ENCODE measurements at regions not wholly inside any gene's neighbourhood (a gene's known extent, or its start where the extent isn't known, plus 50 kb on each side); places are given as distances from the start of the nearest gene placed in this dataset.
A peak's percentile ranks its signal among the peaks of the same experiment; 100 is the strongest.

DNA sequence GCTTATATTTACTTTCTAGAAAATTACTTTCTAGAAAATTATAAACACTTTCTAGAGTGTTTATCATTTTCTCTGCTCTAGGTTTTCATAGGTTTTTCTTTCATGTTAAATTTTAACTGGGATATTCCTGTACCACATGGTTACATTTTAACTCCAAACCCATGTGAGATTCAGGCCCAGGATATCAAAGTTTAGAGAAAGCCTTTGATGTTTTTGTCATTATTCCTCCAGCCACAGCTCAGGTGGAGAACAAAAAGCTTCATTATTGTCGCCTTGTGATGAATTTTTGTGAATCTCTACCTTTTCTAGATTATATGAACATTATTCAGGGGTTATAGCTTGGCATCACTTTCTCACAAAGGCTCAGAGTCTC is 816.0 kb downstream of the SQOR start:
- no peak for ATAC-seq
- H3K27me3 Mint-ChIP-seq, result no peaks in the 10 kb centered on the region
- no peaks in the 10 kb centered on the region for H3K36me3 Mint-ChIP-seq (ENCODE audit: low read depth)
- no peaks in the 10 kb centered on the region for H3K4me1 Mint-ChIP-seq
- H3K9me3 Mint-ChIP-seq, result peaks cover 4% of the 10 kb centered on the region
- H3K27ac Mint-ChIP-seq, result no peak overlapping the region
- DNase-seq, result no peak
- H3K4me3 Mint-ChIP-seq, result no peak overlapping the region

DNA sequence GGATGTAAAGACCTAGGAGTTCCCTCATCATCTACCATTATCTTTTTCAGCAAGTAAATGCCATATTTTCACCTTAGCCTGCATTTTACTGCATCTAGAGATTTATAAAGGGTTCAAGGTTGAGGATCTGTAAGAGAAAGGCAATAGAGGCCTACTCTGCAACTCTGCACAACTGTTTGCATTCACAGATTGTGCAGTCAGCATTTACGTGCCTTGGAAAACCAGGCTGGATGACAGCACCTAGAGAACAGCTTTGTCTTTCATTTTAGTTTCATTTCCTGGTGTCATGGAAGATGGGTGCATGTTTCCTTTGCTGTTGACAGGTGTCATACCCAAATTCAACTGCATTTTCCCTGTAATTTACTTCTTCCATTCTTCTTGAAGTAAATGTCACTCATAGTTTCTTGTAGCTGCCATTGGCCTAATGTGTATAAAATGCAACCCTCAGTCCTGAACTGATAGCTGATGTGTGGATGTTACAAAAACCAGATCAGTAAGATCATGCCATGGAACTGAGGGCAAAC is 817.5 kb downstream of the SQOR start:
- ATAC-seq, result no peak
- no peak overlapping the region for H3K27ac Mint-ChIP-seq
- no peaks in the 10 kb centered on the region for H3K27me3 Mint-ChIP-seq
- H3K4me3 Mint-ChIP-seq, result no peak overlapping the region
- DNase-seq, result no peak
- peaks cover 4% of the 10 kb centered on the region for H3K9me3 Mint-ChIP-seq
- no peaks in the 10 kb centered on the region for H3K36me3 Mint-ChIP-seq (ENCODE audit: low read depth)
- no peaks in the 10 kb centered on the region for H3K4me1 Mint-ChIP-seq

DNA sequence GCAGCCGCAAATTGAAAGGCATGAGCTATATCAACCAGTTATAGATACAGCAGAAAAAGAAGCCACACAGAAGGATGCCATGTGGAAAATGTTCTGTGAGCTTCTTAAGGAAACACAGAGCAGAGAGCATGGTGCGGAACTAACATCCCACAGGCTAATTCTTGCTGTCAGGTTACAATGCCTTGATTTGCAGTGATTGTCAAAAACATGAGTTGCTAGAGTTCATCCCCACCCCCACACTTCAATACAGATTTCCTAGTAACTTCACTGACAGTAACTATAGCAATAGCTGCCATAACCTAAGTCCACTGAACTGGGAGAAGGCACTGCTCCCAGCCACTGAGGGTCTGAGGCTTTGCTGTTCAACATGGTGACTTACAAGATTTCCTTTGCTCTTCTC is 821.6 kb downstream of the SQOR start:
- Mint-ChIP-seq H3K4me1 (no peaks in the 10 kb centered on the region), H3K27me3 (no peaks in the 10 kb centered on the region), H3K4me3 (no peak overlapping the region), H3K9me3 (no peaks in the 10 kb centered on the region), H3K36me3 (ENCODE audit: low read depth) (no peaks in the 10 kb centered on the region), H3K27ac (no peak overlapping the region)
- ATAC-seq, result no peak
- DNase-seq, result no peak

DNA sequence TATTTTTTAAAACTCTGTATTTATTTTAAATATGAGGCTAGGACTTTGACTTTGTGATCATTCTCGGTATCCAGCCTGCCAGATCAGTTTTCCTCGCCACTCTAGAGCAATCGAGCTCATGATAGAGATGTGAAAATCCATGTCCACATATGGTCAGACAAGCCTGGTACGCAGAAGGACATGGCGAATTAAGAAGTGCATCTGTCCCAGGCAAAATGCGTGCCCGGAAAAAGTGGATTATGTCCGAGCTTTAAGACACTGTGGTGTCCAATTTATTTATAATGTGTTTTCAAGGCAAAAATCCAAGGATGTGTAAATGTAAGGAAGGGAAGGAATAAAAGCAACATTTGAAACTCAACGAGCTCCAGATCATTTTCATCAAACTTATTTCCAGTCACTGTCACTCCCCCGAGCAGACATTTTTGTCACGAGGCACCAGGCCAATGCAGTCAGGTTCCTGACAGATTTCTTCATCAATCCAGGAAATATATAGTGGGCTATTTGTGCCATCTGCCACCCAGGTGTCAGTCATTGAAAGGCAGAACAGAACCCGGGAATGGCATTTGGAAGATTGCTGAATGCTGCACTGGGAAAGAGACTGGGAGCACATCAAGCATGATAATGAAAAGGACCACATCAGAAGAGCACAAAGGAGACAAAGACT is 825.7 kb downstream of the SQOR start:
- peaks cover 4% of the 10 kb centered on the region for H3K9me3 Mint-ChIP-seq
- no peak overlapping the region for H3K4me3 Mint-ChIP-seq
- H3K27ac Mint-ChIP-seq, result no peak overlapping the region
- H3K4me1 Mint-ChIP-seq, result no peaks in the 10 kb centered on the region
- H3K27me3 Mint-ChIP-seq, result peaks cover 2% of the 10 kb centered on the region
- DNase-seq (no peak), ATAC-seq (no peak)
- H3K36me3 Mint-ChIP-seq (ENCODE audit: low read depth), result no peaks in the 10 kb centered on the region

DNA sequence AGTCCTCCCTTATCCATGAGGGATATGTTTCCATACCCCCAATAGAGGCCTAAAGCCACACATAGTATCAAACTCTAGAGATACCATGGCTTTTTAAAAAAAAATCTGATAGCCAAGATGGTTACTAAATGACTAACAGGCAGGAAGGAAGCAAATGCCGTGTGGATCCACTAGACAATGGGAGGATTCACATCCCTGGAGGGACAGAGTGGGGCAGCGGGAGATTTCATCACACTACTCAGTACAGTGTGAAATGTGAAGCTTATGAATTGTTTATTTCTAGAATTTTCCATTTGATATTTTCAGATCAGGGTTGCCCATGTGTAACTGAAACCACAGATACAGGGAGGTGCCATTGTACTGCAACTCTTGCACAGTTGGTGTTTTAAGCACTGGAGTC is 826.6 kb downstream of the SQOR start:
- DNase-seq (no peak), ATAC-seq (no peak)
- Mint-ChIP-seq H3K4me3 (no peak overlapping the region), H3K36me3 (ENCODE audit: low read depth) (no peaks in the 10 kb centered on the region), H3K4me1 (no peaks in the 10 kb centered on the region), H3K27ac (no peak overlapping the region), H3K27me3 (peaks cover 2% of the 10 kb centered on the region), H3K9me3 (peaks cover 4% of the 10 kb centered on the region)

DNA sequence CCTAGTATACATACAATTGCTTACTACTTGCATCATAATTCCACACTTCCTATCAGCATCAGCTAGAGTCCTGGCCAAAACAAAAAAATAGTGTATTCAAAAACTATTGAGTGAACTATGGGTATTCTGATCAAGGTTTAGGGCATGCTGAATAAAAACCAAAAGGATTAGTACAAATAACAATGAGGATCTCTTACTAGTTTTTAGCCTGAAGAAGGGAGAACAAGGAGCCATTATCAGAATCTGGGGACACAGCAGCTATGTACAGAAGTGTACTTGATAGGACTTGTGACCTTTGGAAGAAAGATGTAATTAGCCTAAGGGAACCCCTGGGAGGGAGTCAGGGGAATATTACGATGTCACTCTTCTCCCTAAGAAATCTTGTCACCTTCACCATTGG is 832.2 kb downstream of the SQOR start:
- Mint-ChIP-seq H3K4me1 (no peaks in the 10 kb centered on the region), H3K36me3 (ENCODE audit: low read depth) (no peaks in the 10 kb centered on the region), H3K27ac (no peak overlapping the region), H3K9me3 (peaks cover 8% of the 10 kb centered on the region), H3K4me3 (no peak overlapping the region), H3K27me3 (peaks cover 2% of the 10 kb centered on the region)
- DNase-seq (no peak), ATAC-seq (no peak)

DNA sequence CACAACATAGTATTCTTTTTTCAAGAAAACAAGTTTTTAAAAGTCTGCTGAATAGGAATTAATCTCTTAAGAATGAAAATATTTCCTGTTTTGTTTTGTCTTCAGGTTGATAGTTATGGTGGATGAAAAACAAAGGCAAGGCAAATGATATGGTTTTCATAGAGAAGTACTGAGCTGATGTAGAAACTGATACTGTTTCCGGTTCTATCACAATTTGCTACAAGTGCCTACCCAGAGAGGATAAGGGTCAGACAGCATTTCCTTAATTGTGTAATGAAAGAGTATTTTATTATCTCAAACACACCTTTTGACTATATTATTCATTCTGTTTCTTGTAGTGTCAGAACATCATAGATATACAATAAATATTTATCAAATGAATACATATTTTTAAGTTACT is 836.3 kb downstream of the SQOR start:
- H3K9me3 Mint-ChIP-seq, result peaks cover 5% of the 10 kb centered on the region
- H3K4me1 Mint-ChIP-seq, result no peaks in the 10 kb centered on the region
- ATAC-seq (no peak), DNase-seq (no peak)
- no peak overlapping the region for H3K4me3 Mint-ChIP-seq
- H3K27ac Mint-ChIP-seq, result no peak overlapping the region
- H3K36me3 Mint-ChIP-seq (ENCODE audit: low read depth), result no peaks in the 10 kb centered on the region
- no peaks in the 10 kb centered on the region for H3K27me3 Mint-ChIP-seq

DNA sequence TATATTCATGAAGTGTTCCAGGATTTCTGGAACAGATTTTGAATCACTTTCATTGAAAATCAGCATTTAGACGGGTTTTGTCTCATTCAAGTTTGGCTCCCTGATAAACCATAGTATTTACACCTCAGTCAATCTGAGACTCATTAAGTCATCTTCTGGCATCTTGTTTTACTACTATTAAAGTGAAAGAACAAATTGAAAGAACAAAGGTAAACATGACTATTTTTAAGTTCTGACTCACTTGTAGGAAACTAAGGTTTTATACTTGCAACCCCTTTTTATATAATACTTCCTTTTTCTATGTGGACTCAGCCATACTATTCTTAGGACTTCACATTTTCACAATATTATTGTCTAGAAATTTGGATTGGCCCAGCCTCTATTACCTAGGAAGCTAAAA is 854.4 kb downstream of the SQOR start:
- DNase-seq (no peak), ATAC-seq (no peak)
- Mint-ChIP-seq H3K9me3 (peaks cover 20% of the 10 kb centered on the region), H3K27me3 (no peaks in the 10 kb centered on the region), H3K4me1 (no peaks in the 10 kb centered on the region), H3K36me3 (ENCODE audit: low read depth) (no peaks in the 10 kb centered on the region), H3K4me3 (no peak overlapping the region), H3K27ac (no peak overlapping the region)

DNA sequence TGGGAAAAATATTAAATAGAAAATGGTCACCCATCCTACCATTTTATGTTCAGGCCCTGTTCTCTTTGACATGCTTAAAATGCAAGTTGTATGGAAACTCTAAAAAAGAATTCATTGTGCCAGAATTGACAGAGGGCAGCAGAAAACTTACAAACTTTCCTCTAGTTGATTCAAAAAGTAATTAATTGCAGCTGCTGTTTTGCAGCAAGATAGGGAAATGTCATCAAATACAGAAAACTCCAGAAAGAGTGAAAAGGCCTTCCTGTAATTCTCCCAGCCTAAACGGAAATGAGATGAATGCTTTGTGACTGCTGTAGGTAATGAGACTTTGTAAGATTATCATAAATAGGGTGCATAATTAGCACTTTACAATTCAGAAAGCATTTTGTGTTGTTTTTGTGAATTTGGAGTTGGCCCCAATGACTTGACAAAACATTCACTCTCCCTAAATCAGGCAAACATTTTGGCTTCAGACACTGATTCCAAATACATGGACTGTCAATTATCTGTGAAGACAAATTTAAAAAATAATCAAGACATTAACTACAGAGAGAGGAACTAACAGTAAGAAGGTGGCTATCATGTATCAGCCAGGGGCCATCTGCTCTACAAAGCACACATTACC is 861.8 kb downstream of the SQOR start:
- H3K27ac Mint-ChIP-seq, result no peak overlapping the region
- ATAC-seq (no peak), DNase-seq (no peak)
- no peaks in the 10 kb centered on the region for H3K27me3 Mint-ChIP-seq
- H3K4me3 Mint-ChIP-seq, result no peak overlapping the region
- no peaks in the 10 kb centered on the region for H3K4me1 Mint-ChIP-seq
- peaks cover 25% of the 10 kb centered on the region for H3K9me3 Mint-ChIP-seq
- H3K36me3 Mint-ChIP-seq (ENCODE audit: low read depth), result no peaks in the 10 kb centered on the region

DNA sequence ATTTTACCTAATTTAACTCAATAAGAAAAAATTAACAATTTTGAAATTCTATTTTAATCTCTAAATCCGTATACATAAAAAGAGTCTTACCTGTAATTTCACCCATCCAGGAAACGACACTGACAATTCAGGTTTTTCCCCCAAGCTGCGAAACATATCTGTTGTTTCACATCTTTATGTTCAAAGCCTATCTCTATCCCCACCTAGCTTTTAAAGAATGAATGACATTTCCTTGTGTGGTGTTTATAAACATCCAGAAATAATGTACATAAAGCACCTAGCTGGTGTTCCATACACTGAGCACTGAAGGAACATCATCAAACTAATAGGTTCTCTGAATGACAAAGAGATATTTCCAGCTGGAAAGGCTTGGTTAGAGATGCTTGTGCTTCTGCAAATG is 867.8 kb downstream of the SQOR start:
- peaks cover 11% of the 10 kb centered on the region for H3K9me3 Mint-ChIP-seq
- ATAC-seq (no peak), DNase-seq (no peak)
- H3K27me3 Mint-ChIP-seq, result no peaks in the 10 kb centered on the region
- H3K27ac Mint-ChIP-seq, result no peak overlapping the region
- no peaks in the 10 kb centered on the region for H3K36me3 Mint-ChIP-seq (ENCODE audit: low read depth)
- no peaks in the 10 kb centered on the region for H3K4me1 Mint-ChIP-seq
- no peak overlapping the region for H3K4me3 Mint-ChIP-seq

DNA sequence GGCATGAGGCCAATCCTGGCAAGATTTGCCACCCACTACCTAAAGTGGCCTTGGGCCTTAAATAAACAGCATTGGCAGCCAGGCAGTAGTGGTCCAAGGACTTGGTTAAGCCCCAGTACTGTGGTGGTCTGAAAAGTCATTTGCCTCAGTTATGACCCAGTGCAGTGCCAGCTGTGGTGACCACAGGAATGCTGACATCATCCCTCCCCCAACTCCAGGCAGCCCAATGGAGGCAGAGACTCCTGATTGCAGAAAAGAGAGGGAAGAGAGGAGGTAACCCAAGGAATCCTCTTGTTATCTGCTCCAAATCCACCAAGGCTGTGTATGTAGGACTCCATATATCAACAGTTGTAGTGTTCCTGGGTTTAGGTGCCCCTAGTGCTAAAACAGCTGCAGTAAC is 883.6 kb downstream of the SQOR start:
- no peak overlapping the region for H3K4me3 Mint-ChIP-seq
- ATAC-seq (no peak), DNase-seq (no peak)
- peaks cover 19% of the 10 kb centered on the region for H3K9me3 Mint-ChIP-seq
- no peaks in the 10 kb centered on the region for H3K4me1 Mint-ChIP-seq
- no peaks in the 10 kb centered on the region for H3K36me3 Mint-ChIP-seq (ENCODE audit: low read depth)
- H3K27ac Mint-ChIP-seq, result no peak overlapping the region
- no peaks in the 10 kb centered on the region for H3K27me3 Mint-ChIP-seq

DNA sequence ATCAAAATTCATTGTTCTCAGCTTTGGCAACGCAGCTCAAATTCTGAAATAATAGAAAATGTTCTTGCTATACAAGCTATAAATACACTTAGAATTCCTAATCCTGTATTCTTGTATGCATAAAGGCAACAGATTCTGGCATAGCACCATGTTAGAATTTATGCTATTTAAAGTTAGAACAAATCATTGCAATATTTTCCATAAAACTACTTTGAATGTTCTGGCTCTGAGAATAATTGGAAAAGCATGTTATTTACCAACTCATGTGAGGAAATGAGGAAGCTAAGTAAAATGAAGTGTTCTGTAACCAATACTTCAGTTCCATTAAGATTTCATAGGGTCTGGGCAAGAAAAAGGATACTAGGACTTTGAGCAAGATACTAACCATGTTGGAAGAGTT is 888.9 kb downstream of the SQOR start:
- peaks cover 7% of the 10 kb centered on the region for H3K9me3 Mint-ChIP-seq
- no peaks in the 10 kb centered on the region for H3K4me1 Mint-ChIP-seq
- DNase-seq (no peak), ATAC-seq (no peak)
- no peak overlapping the region for H3K4me3 Mint-ChIP-seq
- H3K36me3 Mint-ChIP-seq (ENCODE audit: low read depth), result no peaks in the 10 kb centered on the region
- H3K27ac Mint-ChIP-seq, result no peak overlapping the region
- no peaks in the 10 kb centered on the region for H3K27me3 Mint-ChIP-seq

DNA sequence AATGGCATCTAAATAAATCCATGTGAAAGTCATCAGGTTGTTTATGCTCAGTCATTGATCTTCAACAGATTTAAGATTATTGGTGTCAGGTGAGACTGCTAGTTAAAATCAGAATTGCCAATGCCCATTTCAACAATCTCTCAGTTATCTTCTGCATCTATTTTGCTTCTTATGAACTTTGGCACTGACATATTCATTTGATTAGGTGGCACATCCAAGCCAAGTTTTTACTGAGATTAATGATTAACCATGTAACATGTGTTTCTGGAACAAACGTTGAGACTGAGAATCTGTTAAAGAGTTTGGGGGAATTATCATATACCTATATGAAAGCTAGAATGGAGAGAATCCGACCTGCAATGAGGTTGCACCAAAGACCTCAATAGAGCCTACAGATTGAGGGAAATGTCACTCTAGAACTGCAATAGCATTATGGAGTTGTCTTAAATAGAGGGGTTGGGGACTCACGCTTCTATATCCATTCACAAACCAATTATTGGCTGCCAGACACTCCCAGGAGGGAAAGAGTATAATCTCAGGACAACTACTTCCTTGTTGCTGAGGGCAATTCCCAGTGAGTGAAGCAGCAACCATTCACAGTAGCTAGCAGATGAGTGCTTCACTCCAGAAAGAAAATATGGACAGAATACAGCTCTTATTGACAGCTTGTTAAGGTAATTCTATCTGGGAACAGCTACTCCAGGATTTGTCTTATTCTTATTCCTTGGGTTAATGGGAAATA is 891.3 kb downstream of the SQOR start:
- no peaks in the 10 kb centered on the region for H3K27me3 Mint-ChIP-seq
- no peak overlapping the region for H3K4me3 Mint-ChIP-seq
- no peak for ATAC-seq
- no peak for DNase-seq
- peaks cover 4% of the 10 kb centered on the region for H3K9me3 Mint-ChIP-seq
- no peaks in the 10 kb centered on the region for H3K4me1 Mint-ChIP-seq
- peak overlapping the region; percentile 25 for H3K27ac Mint-ChIP-seq
- H3K36me3 Mint-ChIP-seq (ENCODE audit: low read depth), result no peaks in the 10 kb centered on the region

DNA sequence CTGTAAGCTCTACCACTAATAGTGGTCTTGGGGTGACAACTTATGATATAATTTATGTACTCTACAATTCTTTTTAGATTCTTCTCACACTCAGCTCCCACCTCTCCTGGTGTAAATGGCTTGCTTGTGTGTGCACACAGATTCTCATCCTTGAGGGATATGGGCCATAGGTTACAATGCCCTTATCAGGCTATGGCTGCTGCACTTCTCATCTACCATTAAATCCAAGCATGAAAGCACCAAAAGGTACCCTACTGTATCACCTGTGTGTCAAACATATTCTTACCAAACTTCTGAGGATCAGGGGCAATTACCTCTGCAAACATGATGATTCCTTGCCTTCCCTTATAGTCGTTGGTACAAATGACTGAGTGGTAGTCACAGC is 891.9 kb downstream of the SQOR start:
- ATAC-seq (no peak), DNase-seq (no peak)
- Mint-ChIP-seq H3K4me1 (no peaks in the 10 kb centered on the region), H3K36me3 (ENCODE audit: low read depth) (no peaks in the 10 kb centered on the region), H3K27me3 (no peaks in the 10 kb centered on the region), H3K9me3 (peaks cover 8% of the 10 kb centered on the region), H3K27ac (no peak overlapping the region), H3K4me3 (no peak overlapping the region)

DNA sequence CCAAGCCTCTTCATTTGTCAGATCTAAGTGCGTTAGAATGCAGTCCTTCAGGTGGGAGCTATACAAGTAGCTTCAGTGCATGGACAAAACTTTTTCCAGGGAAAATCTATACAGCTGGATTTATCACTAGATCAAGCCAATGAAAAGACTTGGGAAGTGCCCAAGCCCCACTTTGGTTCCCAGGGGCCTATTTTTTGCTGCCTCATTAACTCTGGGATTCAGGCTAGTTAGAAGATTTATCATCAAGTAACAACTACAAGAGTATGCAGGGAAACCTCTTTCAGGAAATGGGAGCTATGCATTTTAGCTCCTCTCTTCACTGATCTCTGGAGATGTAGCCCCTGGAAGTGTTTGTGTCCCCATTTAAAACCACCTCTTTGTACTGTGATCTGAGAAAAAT is 908.8 kb downstream of the SQOR start:
- H3K36me3 Mint-ChIP-seq (ENCODE audit: low read depth), result peaks cover 2% of the 10 kb centered on the region
- no peak overlapping the region for H3K27ac Mint-ChIP-seq
- DNase-seq, result no peak
- no peaks in the 10 kb centered on the region for H3K27me3 Mint-ChIP-seq
- no peak for ATAC-seq
- H3K9me3 Mint-ChIP-seq, result peaks cover 14% of the 10 kb centered on the region
- H3K4me1 Mint-ChIP-seq, result no peaks in the 10 kb centered on the region
- no peak overlapping the region for H3K4me3 Mint-ChIP-seq

All from activated naive CD8-positive, alpha-beta T cell treated with anti-CD3 and anti-CD28 coated beads, Interleukin-2, amount 50 U/mL, for 24 hours (primary cell).